ENCODE measurements at regions not wholly inside any gene's neighbourhood (a gene's known extent, or its start where the extent isn't known, plus 50 kb on each side); places are given as distances from the start of the nearest gene placed in this dataset.

- DNase-seq (ENCODE audit: low read depth): no peak
- TF ChIP-seq CTCF (conservative IDR thresholded peaks at IDR 0.05; ENCODE audit: low read depth, low read length): no peak
- H3K4me3 ChIP-seq (ENCODE audit: low read depth, low read length): no peak overlapping the region
These were observed 140.4 kb upstream of the SLITRK2 start for GRCh38 chrX:145677109-145677817.

- DNase-seq (ENCODE audit: low read depth): no peak
- H3K4me3 ChIP-seq (ENCODE audit: low read depth, low read length): no peak overlapping the region
- TF ChIP-seq CTCF (conservative IDR thresholded peaks at IDR 0.05; ENCODE audit: low read depth, low read length): no peak
These were observed 134.9 kb upstream of the SLITRK2 start for GRCh38 chrX:145682518-145683298.

GRCh38 chrX:145687146-145687545, 130.5 kb upstream of the SLITRK2 start:
- no peak overlapping the region for H3K4me3 ChIP-seq (ENCODE audit: low read depth, low read length)
- no peak for TF ChIP-seq CTCF (conservative IDR thresholded peaks at IDR 0.05; ENCODE audit: low read depth, low read length)
- no peak for DNase-seq (ENCODE audit: low read depth)

- no peak for TF ChIP-seq CTCF (conservative IDR thresholded peaks at IDR 0.05; ENCODE audit: low read depth, low read length)
- DNase-seq (ENCODE audit: low read depth): no peak
These were observed 129.9 kb upstream of the SLITRK2 start for GRCh38 chrX:145687707-145688106.

GRCh38 chrX:145694048-145694447, 123.6 kb upstream of the SLITRK2 start:
- no peak for TF ChIP-seq CTCF (conservative IDR thresholded peaks at IDR 0.05; ENCODE audit: low read depth, low read length)
- no peak for DNase-seq (ENCODE audit: low read depth)
- no peak overlapping the region for H3K4me3 ChIP-seq (ENCODE audit: low read depth, low read length)

More at GRCh38 chrX:145687707-145688106, 129.9 kb upstream of the SLITRK2 start:
- no peak overlapping the region for H3K4me3 ChIP-seq (ENCODE audit: low read depth, low read length)

GRCh38 chrX:145715641-145716138, 101.9 kb upstream of the SLITRK2 start:
- no peak for DNase-seq (ENCODE audit: low read depth)
- no peak for TF ChIP-seq CTCF (conservative IDR thresholded peaks at IDR 0.05; ENCODE audit: low read depth, low read length)
- no peak overlapping the region for H3K4me3 ChIP-seq (ENCODE audit: low read depth, low read length)

All from choroid plexus epithelial cell (primary cell).